ENCODE measurements at regions not wholly inside any gene's neighbourhood (a gene's known extent, or its start where the extent isn't known, plus 50 kb on each side); places are given as distances from the start of the nearest gene placed in this dataset.

DNA sequence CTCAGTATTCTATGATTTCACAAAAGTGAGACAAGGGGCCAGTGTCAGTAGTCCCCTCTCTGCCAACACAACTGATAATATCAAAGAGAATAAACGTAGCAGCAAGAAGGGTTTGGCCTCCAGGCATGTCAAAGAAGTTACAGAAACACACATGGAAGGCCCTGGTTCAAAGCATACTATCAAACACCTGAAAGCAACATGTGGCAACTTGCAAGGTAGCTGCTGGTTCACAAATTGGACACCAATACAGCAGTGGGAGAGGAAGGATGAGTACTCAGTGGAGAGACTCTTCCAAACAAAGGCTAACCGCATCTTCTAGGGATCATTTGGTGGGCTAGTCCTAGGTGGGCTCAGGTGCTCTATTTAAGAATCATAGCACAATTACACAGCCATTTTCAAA is 74.9 kb upstream of the MAOA start:
- TF ChIP-seq, protein P1, sequence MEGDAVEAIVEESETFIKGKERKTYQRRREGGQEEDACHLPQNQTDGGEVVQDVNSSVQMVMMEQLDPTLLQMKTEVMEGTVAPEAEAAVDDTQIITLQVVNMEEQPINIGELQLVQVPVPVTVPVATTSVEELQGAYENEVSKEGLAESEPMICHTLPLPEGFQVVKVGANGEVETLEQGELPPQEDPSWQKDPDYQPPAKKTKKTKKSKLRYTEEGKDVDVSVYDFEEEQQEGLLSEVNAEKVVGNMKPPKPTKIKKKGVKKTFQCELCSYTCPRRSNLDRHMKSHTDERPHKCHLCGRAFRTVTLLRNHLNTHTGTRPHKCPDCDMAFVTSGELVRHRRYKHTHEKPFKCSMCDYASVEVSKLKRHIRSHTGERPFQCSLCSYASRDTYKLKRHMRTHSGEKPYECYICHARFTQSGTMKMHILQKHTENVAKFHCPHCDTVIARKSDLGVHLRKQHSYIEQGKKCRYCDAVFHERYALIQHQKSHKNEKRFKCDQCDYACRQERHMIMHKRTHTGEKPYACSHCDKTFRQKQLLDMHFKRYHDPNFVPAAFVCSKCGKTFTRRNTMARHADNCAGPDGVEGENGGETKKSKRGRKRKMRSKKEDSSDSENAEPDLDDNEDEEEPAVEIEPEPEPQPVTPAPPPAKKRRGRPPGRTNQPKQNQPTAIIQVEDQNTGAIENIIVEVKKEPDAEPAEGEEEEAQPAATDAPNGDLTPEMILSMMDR (conservative IDR thresholded peaks at IDR 0.05; ENCODE audit: low read depth in 2 of 2), result no peak
- TF ChIP-seq, protein P2, sequence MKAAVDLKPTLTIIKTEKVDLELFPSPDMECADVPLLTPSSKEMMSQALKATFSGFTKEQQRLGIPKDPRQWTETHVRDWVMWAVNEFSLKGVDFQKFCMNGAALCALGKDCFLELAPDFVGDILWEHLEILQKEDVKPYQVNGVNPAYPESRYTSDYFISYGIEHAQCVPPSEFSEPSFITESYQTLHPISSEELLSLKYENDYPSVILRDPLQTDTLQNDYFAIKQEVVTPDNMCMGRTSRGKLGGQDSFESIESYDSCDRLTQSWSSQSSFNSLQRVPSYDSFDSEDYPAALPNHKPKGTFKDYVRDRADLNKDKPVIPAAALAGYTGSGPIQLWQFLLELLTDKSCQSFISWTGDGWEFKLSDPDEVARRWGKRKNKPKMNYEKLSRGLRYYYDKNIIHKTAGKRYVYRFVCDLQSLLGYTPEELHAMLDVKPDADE (IDR thresholded peaks at IDR 0.05), result no peak
- TF ChIP-seq REST (IDR thresholded peaks at IDR 0.05; ENCODE audit: unreplicated experiment) (no peak), EZH2 (IDR thresholded peaks at IDR 0.05; ENCODE audit: low read depth, unreplicated experiment) (no peak), EZH2phosphoT487 (IDR thresholded peaks at IDR 0.05; ENCODE audit: unreplicated experiment) (no peak), POLR2AphosphoS5 (IDR thresholded peaks at IDR 0.05; ENCODE audit: low read depth) (no peak), STAT1 (IDR thresholded peaks at IDR 0.05; ENCODE audit: unreplicated experiment) (no peak), CREB1 (CRISPR knock-in tag; IDR thresholded peaks at IDR 0.05; ENCODE audit: low read depth) (no peak), JUNB (IDR thresholded peaks at IDR 0.05; ENCODE audit: unreplicated experiment) (no peak)

All from GM23338 (cell line).